ENCODE measurements at regions not wholly inside any gene's neighbourhood (a gene's known extent, or its start where the extent isn't known, plus 50 kb on each side); places are given as distances from the start of the nearest gene placed in this dataset.

DNA sequence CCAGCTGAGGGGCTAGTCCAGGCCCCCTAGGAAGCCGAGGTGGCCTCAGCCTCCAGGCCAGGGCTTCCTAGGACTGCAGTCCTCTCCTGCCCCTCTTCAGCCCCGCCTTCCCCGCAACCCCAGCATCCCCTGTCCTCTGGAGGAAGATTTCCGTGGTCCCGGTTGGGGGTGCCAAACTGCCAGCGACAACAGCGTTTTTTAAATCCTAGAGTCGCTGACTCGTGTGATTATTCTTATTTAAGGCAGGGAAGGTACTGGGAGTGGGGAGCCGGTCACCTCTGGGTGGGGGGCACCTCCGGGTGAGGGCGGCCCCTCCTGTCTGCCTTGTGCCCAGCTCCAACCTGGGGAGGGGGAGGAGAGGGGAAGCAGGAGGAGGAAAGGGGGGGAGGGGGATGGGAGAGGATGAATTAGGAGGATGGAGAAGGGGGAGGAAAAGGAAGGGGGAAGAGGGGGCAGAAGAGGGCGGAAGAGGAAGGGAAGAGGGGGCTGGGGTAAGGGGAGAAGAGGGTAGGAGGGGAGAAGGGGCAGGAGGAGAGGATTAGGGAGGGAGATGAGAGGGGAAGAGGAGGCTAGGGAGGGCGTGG lies 173.1 kb upstream of the IER5L start:
- DNase-seq (no peak), ATAC-seq (no peak)
- H3K27ac ChIP-seq, result peak overlapping the region in 6 of 12 donors; percentile 5 to 74 (median 66)

DNA sequence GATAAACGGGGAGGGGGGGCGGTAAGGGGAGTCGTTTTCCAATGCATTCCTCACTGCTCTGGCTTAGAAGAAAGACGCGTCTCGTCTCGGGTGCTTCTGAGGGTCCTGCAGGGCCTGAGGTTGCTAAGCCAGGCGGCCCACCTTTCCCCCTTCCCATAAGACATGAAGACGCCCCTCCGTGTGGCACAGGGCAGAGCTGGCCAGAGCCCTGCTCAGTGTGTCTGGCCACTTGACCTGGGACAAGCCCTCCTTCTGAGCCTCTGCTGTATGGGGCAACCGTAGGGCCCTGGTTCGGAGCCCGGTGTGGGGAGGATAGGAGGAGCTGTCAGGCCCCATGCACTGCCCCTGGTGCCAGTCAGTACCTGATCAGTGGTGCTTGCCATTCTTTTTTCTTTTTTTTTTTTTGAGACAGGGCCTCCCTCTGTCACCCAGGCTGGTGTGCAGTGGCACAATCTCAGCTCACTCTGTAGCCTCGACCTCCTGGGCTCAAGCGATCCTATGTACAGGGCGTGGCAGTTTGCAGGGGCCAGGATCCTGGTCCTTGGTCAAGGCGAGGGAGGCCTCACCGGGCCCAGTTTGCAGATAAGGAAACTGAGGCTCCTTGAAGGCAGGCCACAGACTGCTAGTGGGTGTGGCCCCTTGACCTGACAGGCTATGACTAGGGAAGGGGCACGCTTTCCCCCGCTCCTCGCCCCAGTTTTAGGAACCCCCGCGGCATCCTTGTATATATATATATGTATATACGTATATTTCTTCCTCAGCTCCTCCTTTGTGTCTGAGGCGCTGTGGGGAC lies 172.3 kb upstream of the IER5L start:
- DNase-seq, result no peak
- peaks cover 0 to 55% (median 16%) of the 10 kb centered on the region in 12 donors for H3K4me1 ChIP-seq
- H3K9me3 ChIP-seq, result peaks cover 0 to 4% (median under 1%) of the 10 kb centered on the region in 12 donors
- WGBS, 4 donors, result 80 to 89% (median 85%) methylated on average over 25 of the region's 25 CpGs
- TF ChIP-seq POLR2A (IDR thresholded peaks at IDR 0.05), result no peak
- no peak for ATAC-seq
- H3K27ac ChIP-seq, result peak overlapping the region in 1 of 12 donors; percentile 73
- peaks cover 0 to 10% (median 6%) of the 10 kb centered on the region in 9 donors for H3K27me3 ChIP-seq
- no peaks in the 10 kb centered on the region for H3K36me3 ChIP-seq
- intact Hi-C loops (cut with DNase I), result no loop called here
- H3K4me3 ChIP-seq, result no peak overlapping the region

More for the DNA sequence above, 173.1 kb upstream of the IER5L start:
- no peak for TF ChIP-seq POLR2A (IDR thresholded peaks at IDR 0.05)
- TF ChIP-seq, protein P1, sequence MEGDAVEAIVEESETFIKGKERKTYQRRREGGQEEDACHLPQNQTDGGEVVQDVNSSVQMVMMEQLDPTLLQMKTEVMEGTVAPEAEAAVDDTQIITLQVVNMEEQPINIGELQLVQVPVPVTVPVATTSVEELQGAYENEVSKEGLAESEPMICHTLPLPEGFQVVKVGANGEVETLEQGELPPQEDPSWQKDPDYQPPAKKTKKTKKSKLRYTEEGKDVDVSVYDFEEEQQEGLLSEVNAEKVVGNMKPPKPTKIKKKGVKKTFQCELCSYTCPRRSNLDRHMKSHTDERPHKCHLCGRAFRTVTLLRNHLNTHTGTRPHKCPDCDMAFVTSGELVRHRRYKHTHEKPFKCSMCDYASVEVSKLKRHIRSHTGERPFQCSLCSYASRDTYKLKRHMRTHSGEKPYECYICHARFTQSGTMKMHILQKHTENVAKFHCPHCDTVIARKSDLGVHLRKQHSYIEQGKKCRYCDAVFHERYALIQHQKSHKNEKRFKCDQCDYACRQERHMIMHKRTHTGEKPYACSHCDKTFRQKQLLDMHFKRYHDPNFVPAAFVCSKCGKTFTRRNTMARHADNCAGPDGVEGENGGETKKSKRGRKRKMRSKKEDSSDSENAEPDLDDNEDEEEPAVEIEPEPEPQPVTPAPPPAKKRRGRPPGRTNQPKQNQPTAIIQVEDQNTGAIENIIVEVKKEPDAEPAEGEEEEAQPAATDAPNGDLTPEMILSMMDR (IDR thresholded peaks at IDR 0.05), result no peak
- intact Hi-C loops (cut with DNase I), result no loop called here
- no peaks in the 10 kb centered on the region for H3K36me3 ChIP-seq
- H3K4me1 ChIP-seq, result peaks cover 0 to 47% (median 16%) of the 10 kb centered on the region in 12 donors
- H3K27me3 ChIP-seq, result peaks cover 0 to 10% (median 6%) of the 10 kb centered on the region in 9 donors
- H3K4me3 ChIP-seq, result peak overlapping the region in 1 of 12 donors; percentile 50
- peaks cover 0 to 12% (median 8%) of the 10 kb centered on the region in 12 donors for H3K9me3 ChIP-seq
- WGBS, 4 donors, result 41 to 64% (median 48%) methylated on average over 13 to 14 of the region's 14 CpGs

DNA sequence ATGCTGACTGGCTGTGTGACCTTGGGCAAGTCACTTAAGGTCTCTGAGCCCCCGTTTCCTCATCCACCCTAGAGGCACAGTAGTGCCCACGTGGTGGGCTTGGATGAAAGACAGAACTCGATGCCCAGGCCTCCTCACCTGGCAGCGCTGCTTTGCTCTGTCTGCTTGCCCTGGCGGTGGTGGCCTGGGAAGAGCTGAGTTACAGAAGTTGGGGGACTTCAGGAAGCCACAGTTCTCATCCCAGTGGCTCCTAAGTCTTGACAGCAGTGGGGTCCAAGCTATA lies 171.5 kb upstream of the IER5L start:
- Histone ChIP-seq H3K9me3 (no peaks in the 10 kb centered on the region), H3K4me1 (peaks cover 0 to 62% (median 16%) of the 10 kb centered on the region in 12 donors), H3K36me3 (no peaks in the 10 kb centered on the region), H3K27ac (no peak overlapping the region), H3K27me3 (peaks cover 0 to 10% (median 6%) of the 10 kb centered on the region in 9 donors), H3K4me3 (no peak overlapping the region)
- WGBS, 4 donors, result 86 to 96% (median 92%) methylated on average over 3 to 5 of the region's 5 CpGs
- TF ChIP-seq POLR2A (IDR thresholded peaks at IDR 0.05), result no peak
- TF ChIP-seq, protein P1 (IDR thresholded peaks at IDR 0.05), result no peak
- DNase-seq, result no peak
- ATAC-seq, result no peak
- intact Hi-C loops (cut with DNase I), result loop anchor here in 1 of 10 donors (10.0 kb wide), 1 partner anchor 255 kb away; no protein-coding TSS in a partner anchor

DNA sequence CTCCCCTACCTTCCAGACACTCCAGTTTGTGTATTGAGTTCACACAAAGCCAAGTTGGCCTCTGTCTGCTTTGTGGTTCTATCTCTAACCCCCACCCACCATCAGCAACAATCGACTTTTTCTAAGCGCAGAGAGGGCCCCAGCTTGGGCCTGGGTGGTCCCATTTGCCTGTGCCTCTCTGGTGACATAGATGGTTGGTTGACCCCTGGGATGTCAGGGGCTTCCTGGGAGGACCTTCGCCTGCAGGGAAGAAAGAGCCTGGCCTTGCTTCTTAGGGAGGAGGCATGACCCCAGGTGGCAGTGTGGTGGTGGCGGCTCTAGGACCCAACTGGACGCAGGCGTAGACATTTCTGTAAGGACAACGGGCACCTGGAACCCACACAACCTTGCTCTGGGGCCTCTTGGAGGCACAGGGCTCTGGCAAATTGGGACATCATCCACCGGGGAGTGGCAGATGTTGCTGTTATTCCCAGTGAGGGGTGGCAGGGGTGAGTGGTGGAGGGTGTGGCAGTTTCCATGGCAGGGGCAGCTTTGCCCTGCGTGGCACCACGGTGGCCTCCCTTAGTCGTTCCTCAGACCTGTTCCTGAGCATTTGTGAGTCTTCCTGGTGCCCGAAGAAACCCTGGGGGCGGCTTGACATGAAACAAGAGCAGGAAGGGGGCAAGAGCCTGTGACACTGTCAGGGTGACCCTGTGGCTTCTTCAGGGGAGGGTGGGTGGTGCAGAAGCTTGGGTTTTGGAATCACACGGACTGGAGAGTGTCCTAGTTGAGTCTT lies 171.0 kb upstream of the IER5L start:
- peaks cover 0 to 10% (median 6%) of the 10 kb centered on the region in 9 donors for H3K27me3 ChIP-seq
- H3K4me3 ChIP-seq, result no peak overlapping the region
- H3K9me3 ChIP-seq, result no peaks in the 10 kb centered on the region
- peaks cover 0 to 65% (median 16%) of the 10 kb centered on the region in 12 donors for H3K4me1 ChIP-seq
- WGBS, 4 donors, result 83 to 88% (median 88%) methylated on average over 11 to 14 of the region's 14 CpGs
- H3K36me3 ChIP-seq, result no peaks in the 10 kb centered on the region
- TF ChIP-seq POLR2A (IDR thresholded peaks at IDR 0.05), result no peak
- TF ChIP-seq, protein P1 (IDR thresholded peaks at IDR 0.05), result no peak
- intact Hi-C loops (cut with DNase I), result loop anchor here in 1 of 10 donors (10.0 kb wide), 1 partner anchor 256 kb away; no protein-coding TSS in a partner anchor
- no peak for DNase-seq
- ATAC-seq, result no peak
- H3K27ac ChIP-seq, result no peak overlapping the region

Measured in heart left ventricle (tissue), 16 donors.